ENCODE measurements at regions not wholly inside any gene's neighbourhood (a gene's known extent, or its start where the extent isn't known, plus 50 kb on each side); places are given as distances from the start of the nearest gene placed in this dataset.

DNA sequence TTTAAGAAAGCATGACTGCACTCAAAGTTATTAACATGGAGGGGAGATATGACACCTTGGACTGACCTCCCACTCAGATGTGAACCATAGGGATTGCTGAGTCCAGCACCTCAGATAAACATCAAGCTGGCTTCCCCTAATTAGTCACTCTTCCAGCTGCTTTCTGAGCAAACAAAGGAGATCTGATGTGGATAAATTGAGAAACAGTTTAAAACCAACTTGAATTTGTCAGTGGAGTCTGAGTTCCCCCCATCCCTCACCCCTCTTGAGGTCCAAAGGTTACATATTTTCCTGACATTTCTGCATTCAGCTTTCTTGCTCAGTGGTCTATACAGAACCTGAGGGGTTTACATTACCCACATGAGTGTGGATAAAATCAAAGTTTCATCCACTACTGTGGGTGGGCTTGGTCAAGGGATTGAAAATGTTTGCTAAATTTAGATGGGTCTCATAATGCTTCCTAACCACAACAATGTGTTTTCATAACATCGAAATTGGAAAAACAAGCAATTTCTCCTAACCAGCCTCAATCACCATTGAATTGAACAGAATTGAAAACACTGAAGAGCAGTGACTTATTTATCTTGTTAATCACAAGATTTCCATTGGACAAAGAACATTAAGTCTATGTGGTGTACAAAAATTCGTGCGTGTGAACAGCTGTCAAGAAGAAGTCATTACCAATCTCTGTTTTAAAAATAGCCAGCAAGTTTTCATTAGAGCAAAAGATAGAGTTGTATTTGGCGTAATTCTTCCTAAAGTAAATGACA lies 292.3 kb downstream of the METTL15 start:
- TF ChIP-seq TEAD4 (IDR thresholded peaks at IDR 0.05) (no peak), YY1 (IDR thresholded peaks at IDR 0.05; ENCODE audit: low read depth) (no peak), FOXM1 (IDR thresholded peaks at IDR 0.05; ENCODE audit: borderline replicate concordance, low read depth) (no peak), NFIC (IDR thresholded peaks at IDR 0.05) (no peak), ZBTB7A (IDR thresholded peaks at IDR 0.05; ENCODE audit: low read depth) (no peak)
- TF ChIP-seq, protein P1, sequence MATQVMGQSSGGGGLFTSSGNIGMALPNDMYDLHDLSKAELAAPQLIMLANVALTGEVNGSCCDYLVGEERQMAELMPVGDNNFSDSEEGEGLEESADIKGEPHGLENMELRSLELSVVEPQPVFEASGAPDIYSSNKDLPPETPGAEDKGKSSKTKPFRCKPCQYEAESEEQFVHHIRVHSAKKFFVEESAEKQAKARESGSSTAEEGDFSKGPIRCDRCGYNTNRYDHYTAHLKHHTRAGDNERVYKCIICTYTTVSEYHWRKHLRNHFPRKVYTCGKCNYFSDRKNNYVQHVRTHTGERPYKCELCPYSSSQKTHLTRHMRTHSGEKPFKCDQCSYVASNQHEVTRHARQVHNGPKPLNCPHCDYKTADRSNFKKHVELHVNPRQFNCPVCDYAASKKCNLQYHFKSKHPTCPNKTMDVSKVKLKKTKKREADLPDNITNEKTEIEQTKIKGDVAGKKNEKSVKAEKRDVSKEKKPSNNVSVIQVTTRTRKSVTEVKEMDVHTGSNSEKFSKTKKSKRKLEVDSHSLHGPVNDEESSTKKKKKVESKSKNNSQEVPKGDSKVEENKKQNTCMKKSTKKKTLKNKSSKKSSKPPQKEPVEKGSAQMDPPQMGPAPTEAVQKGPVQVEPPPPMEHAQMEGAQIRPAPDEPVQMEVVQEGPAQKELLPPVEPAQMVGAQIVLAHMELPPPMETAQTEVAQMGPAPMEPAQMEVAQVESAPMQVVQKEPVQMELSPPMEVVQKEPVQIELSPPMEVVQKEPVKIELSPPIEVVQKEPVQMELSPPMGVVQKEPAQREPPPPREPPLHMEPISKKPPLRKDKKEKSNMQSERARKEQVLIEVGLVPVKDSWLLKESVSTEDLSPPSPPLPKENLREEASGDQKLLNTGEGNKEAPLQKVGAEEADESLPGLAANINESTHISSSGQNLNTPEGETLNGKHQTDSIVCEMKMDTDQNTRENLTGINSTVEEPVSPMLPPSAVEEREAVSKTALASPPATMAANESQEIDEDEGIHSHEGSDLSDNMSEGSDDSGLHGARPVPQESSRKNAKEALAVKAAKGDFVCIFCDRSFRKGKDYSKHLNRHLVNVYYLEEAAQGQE (IDR thresholded peaks at IDR 0.05; ENCODE audit: low read depth), result no peak
- TF ChIP-seq, protein P2, sequence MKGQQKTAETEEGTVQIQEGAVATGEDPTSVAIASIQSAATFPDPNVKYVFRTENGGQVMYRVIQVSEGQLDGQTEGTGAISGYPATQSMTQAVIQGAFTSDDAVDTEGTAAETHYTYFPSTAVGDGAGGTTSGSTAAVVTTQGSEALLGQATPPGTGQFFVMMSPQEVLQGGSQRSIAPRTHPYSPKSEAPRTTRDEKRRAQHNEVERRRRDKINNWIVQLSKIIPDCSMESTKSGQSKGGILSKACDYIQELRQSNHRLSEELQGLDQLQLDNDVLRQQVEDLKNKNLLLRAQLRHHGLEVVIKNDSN (IDR thresholded peaks at IDR 0.05), result no peak

DNA sequence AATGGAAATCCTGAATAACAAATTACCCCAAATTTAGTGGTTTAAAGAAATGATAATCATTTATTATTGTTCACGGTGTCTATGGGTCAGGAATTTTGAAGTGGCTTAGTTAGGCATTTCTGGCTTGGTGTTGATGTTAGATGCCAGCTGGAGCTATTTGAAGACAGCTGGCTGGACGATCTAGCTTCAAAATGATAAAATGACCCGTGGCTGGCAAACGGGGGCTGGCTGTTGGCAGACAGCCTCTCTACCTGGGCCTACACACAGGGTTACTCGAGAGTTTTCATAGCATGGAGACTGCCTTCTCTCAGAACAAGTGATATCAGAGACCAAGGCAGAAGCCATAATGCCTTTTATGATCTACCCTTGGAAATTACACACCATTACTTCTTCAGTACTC lies 285.2 kb downstream of the METTL15 start:
- TF ChIP-seq EGR1 (IDR thresholded peaks at IDR 0.05) (no peak), CREB1 (IDR thresholded peaks at IDR 0.05; ENCODE audit: low read depth) (no peak), TEAD4 (IDR thresholded peaks at IDR 0.05) (no peak), NFIC (IDR thresholded peaks at IDR 0.05) (no peak), TAF1 (IDR thresholded peaks at IDR 0.05; ENCODE audit: low read depth) (no peak), ZBTB7A (IDR thresholded peaks at IDR 0.05; ENCODE audit: low read depth) (no peak), CEBPB (IDR thresholded peaks at IDR 0.05) (no peak), EP300 (IDR thresholded peaks at IDR 0.05; ENCODE audit: borderline replicate concordance) (no peak), YY1 (IDR thresholded peaks at IDR 0.05; ENCODE audit: low read depth) (no peak), RAD21 (IDR thresholded peaks at IDR 0.05; ENCODE audit: low read depth) (no peak), TCF12 (IDR thresholded peaks at IDR 0.05; ENCODE audit: low read depth) (no peak), FOXM1 (IDR thresholded peaks at IDR 0.05; ENCODE audit: borderline replicate concordance, low read depth) (no peak)
- TF ChIP-seq, protein P3, sequence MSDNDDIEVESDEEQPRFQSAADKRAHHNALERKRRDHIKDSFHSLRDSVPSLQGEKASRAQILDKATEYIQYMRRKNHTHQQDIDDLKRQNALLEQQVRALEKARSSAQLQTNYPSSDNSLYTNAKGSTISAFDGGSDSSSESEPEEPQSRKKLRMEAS (IDR thresholded peaks at IDR 0.05), result no peak
- TF ChIP-seq, protein P2 (IDR thresholded peaks at IDR 0.05), result no peak
- TF ChIP-seq, protein P1 (IDR thresholded peaks at IDR 0.05; ENCODE audit: low read depth), result no peak

DNA sequence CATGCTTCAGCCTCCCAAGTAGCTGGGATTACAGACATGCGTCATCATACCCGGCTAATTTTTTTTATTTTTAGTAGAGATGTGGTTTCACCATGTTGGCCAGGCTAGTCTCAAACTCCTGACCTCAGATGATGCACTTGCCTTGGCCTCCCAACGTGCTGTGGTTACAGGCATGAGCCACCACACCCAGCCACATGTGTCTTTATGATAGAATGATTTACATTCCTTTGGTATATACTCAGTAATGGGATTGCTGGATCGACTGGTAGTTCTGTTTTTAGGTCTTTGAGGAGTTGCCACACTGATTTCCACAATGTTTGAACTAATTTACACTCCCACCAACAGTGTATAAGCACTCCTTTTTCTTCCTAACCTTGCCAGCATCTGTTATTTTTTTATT lies 276.2 kb downstream of the METTL15 start:
- TF ChIP-seq YY1 (IDR thresholded peaks at IDR 0.05; ENCODE audit: low read depth) (no peak), FOXM1 (IDR thresholded peaks at IDR 0.05; ENCODE audit: borderline replicate concordance, low read depth) (no peak), NFIC (IDR thresholded peaks at IDR 0.05) (no peak), EP300 (IDR thresholded peaks at IDR 0.05; ENCODE audit: borderline replicate concordance) (no peak), TAF1 (IDR thresholded peaks at IDR 0.05; ENCODE audit: low read depth) (no peak), TEAD4 (IDR thresholded peaks at IDR 0.05) (no peak), CREB1 (IDR thresholded peaks at IDR 0.05; ENCODE audit: low read depth) (no peak), CEBPB (IDR thresholded peaks at IDR 0.05) (no peak), RAD21 (IDR thresholded peaks at IDR 0.05; ENCODE audit: low read depth) (no peak), ZBTB7A (IDR thresholded peaks at IDR 0.05; ENCODE audit: low read depth) (no peak), EGR1 (IDR thresholded peaks at IDR 0.05) (no peak), TCF12 (IDR thresholded peaks at IDR 0.05; ENCODE audit: low read depth) (no peak)
- TF ChIP-seq, protein P1 (IDR thresholded peaks at IDR 0.05; ENCODE audit: low read depth), result no peak
- TF ChIP-seq, protein P2 (IDR thresholded peaks at IDR 0.05), result no peak
- TF ChIP-seq, protein P3 (IDR thresholded peaks at IDR 0.05), result no peak

DNA sequence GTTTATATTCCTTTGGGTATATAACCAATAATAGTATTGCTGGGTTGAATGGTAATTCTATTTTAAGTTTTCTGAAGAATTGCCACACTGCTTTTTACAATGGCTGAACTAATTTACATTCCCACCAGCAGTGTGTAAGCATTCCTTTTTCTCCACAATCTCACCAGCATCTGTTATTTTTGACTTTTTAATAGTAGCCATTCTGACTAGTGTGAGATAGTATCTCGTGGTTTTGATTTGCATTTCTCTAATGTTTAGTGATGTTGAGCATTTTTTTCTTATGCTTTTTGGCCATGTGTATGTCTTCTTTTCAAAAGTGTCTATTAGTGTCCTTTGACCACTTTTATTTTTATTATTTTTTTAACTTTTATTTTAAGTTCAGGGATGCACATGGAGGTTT lies 275.3 kb downstream of the METTL15 start:
- TF ChIP-seq EGR1 (IDR thresholded peaks at IDR 0.05), result no peak
- no peak for TF ChIP-seq TCF12 (IDR thresholded peaks at IDR 0.05; ENCODE audit: low read depth)
- no peak for TF ChIP-seq TEAD4 (IDR thresholded peaks at IDR 0.05)
- no peak for TF ChIP-seq RAD21 (IDR thresholded peaks at IDR 0.05; ENCODE audit: low read depth)
- no peak for TF ChIP-seq FOXM1 (IDR thresholded peaks at IDR 0.05; ENCODE audit: borderline replicate concordance, low read depth)
- TF ChIP-seq, protein P1 (IDR thresholded peaks at IDR 0.05; ENCODE audit: low read depth), result no peak
- TF ChIP-seq NFIC (IDR thresholded peaks at IDR 0.05), result no peak
- TF ChIP-seq EP300 (IDR thresholded peaks at IDR 0.05; ENCODE audit: borderline replicate concordance), result no peak
- TF ChIP-seq CEBPB (IDR thresholded peaks at IDR 0.05), result no peak
- no peak for TF ChIP-seq ZBTB7A (IDR thresholded peaks at IDR 0.05; ENCODE audit: low read depth)
- no peak for TF ChIP-seq YY1 (IDR thresholded peaks at IDR 0.05; ENCODE audit: low read depth)
- TF ChIP-seq TAF1 (IDR thresholded peaks at IDR 0.05; ENCODE audit: low read depth), result no peak
- TF ChIP-seq, protein P3 (IDR thresholded peaks at IDR 0.05), result no peak
- no peak for TF ChIP-seq CREB1 (IDR thresholded peaks at IDR 0.05; ENCODE audit: low read depth)
- TF ChIP-seq, protein P2 (IDR thresholded peaks at IDR 0.05), result no peak

Measured in Ishikawa (cell line).